Transverse colon (tissue), 3 donors: ENCODE measurements at regions not wholly inside any gene's neighbourhood (a gene's known extent, or its start where the extent isn't known, plus 50 kb on each side); places are given as distances from the start of the nearest gene placed in this dataset.

Source experiments
- CTCF ChIP-seq, 5 experiments: fragments of 200-600 bp in 3 of 5; fragments of 450-650 bp in 2 of 5; sonication (generic) in 3 of 5; IDR thresholded peaks; 1 replicate in 2 of 5; 2 replicates in 3 of 5; pipeline ENCODE4 v1.5.1; 2016 to 2017; ENCODE audit warnings: antibody characterized with exemption in 5 of 5, inconsistent platforms in 3 of 5, mild to moderate bottlenecking in 2 of 5, moderate library complexity in 1 of 5
- POLR2A ChIP-seq: fragments of 450-650 bp; IDR thresholded peaks from one replicate; pipeline ENCODE4 v1.6.1; 2016; ENCODE audit warnings: antibody characterized with exemption, mild to moderate bottlenecking, moderate library complexity

DNA sequence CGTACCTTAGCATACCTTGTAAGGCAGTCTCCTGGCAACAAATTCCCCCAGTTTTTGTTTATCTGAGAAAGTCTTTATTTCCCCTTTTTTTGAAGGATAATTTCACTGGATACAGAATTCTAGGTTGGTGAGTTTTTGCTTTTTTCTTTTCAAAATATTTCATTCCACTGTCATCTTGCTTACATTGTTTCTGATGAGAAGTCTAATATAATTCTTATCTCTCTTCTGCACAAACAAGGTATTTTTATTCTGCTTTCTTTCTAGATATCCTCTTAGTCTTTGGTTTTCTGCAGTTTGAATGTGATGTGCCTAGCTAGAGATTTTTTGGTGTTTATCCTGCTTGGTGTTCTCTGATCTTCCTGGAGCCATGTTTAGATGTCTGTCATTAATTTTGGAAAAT lies 57.7 kb upstream of the EZR start:
- TF ChIP-seq POLR2A (no peak), CTCF (IDR thresholded peaks at IDR 0.05) (no peak)
